ENCODE measurements at regions not wholly inside any gene's neighbourhood (a gene's known extent, or its start where the extent isn't known, plus 50 kb on each side); places are given as distances from the start of the nearest gene placed in this dataset.
A peak's percentile ranks its signal among the peaks of the same experiment; 100 is the strongest.

DNA sequence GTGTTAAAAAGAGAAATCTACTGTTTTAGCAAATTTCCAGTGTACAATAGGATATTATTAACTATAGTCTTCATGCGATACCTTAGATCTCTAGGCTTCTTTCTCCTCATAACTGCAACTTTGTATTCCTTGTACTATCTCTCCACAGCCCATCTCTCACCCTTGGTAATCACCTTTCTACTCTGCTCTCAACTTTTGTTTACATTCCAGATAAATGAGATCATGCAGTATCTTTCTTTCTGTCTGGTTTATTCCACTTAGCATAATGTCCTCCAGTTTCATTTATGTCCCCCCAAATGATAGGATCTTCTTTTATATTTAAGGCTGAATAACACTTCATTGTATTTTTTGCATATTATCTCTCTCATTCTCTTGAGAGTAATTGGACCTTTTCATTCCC is 165.5 kb downstream of the HS3ST1 start:
- ChIA-PET CTCF (ENCODE audit: partially characterized antibody) (no interaction called here), POLR2A (ENCODE audit: partially characterized antibody) (no interaction called here)
- Histone ChIP-seq H2BK15ac (ENCODE audit: low read length) (no peak overlapping the region), H4K20me1 (replicated peaks in 1 of 2; ENCODE audit: control insufficient read depth in 1 of 2, insufficient read depth in 2 of 2, low read length in 2 of 2) (no peaks in the 10 kb centered on the region), H3K9me3 (ENCODE audit: insufficient read depth in 2 of 2, low read depth in 1 of 2, low read length in 1 of 2) (no peaks in the 10 kb centered on the region), H2BK5ac (ENCODE audit: low read depth, low read length) (no peak overlapping the region), H3K9ac (replicated peaks in 1 of 4; ENCODE audit: extremely low read depth in 1 of 4, low read depth in 3 of 4, low read length in 3 of 4) (no peak overlapping the region), H3K27me3 (replicated peaks in 1 of 4; ENCODE audit: control insufficient read depth in 3 of 4, extremely low read depth in 1 of 4, insufficient read depth in 3 of 4, low read length in 3 of 4) (no peaks in the 10 kb centered on the region), H3K23me2 (ENCODE audit: low read depth, low read length) (no peaks in the 10 kb centered on the region; the same call in 1 of the 2 replicates), H3K79me1 (ENCODE audit: low read depth, low read length) (no peaks in the 10 kb centered on the region), H4K5ac (ENCODE audit: insufficient read length, low read depth, low read length) (no peak overlapping the region), H3K79me2 (ENCODE audit: control insufficient read depth in 1 of 2, insufficient read depth in 2 of 2, low read length in 2 of 2) (no peaks in the 10 kb centered on the region), H3K18ac (ENCODE audit: extremely low read depth, low read length) (no peak overlapping the region), H3K56ac (replicated peaks; ENCODE audit: insufficient read length, low read depth, low read length) (no peak overlapping the region), H4K8ac (ENCODE audit: extremely low read depth, insufficient read depth, low read length) (no peak overlapping the region), H2BK12ac (ENCODE audit: low read depth, low read length) (no peak overlapping the region), H3K4me1 (replicated peaks in 1 of 4; ENCODE audit: control insufficient read depth in 3 of 4, insufficient read depth in 4 of 4, low read length in 3 of 4) (peaks cover 0 to 5% (median 0%) of the 10 kb centered on the region in 4 experiments; a peak in 1 of 7 replicates), H3K36me3 (ENCODE audit: control insufficient read depth in 2 of 4, insufficient read depth in 4 of 4, low read length in 3 of 4) (no peaks in the 10 kb centered on the region), H3K4ac (replicated peaks; ENCODE audit: insufficient read length, low read depth, low read length) (no peak overlapping the region), H3K4me2 (ENCODE audit: insufficient read depth in 1 of 2, low read depth in 2 of 2, low read length in 2 of 2) (peak overlapping the region in 1 of 2 experiments; percentile 4; a peak in 1 of 4 replicates), H3K23ac (ENCODE audit: insufficient read length) (no peak overlapping the region), H4K91ac (replicated peaks; ENCODE audit: insufficient read length, low read length) (no peak overlapping the region), H2BK20ac (ENCODE audit: low read length) (no peak overlapping the region), H3K14ac (ENCODE audit: insufficient read length) (no peak overlapping the region), H2AK5ac (ENCODE audit: low read depth, low read length) (no peak overlapping the region), H3K27ac (ENCODE audit: low read depth, low read length) (no peak overlapping the region), H3K4me3 (ENCODE audit: extremely low read depth in 1 of 4, insufficient read depth in 2 of 4, low read depth in 3 of 4, low read length in 4 of 4) (no peak overlapping the region), H2BK120ac (replicated peaks; ENCODE audit: low read depth, low read length) (no peak overlapping the region), H2AFZ (ENCODE audit: low read length) (no peak overlapping the region)
- TF ChIP-seq KDM4A (IDR thresholded peaks at IDR 0.05; ENCODE audit: low read depth, low read length, severe bottlenecking) (no peak), FOSL1 (IDR thresholded peaks at IDR 0.05; ENCODE audit: insufficient read depth, low read depth, low read length) (no peak), SIN3A (conservative IDR thresholded peaks at IDR 0.05 in 1 of 2, IDR thresholded peaks at IDR 0.05 in 1 of 2; ENCODE audit: low read depth in 1 of 2, low read length in 2 of 2) (no peak), POLR2AphosphoS5 (IDR thresholded peaks at IDR 0.05; ENCODE audit: low read depth, low read length) (no peak), JUND (IDR thresholded peaks at IDR 0.05; ENCODE audit: low read length) (peak; percentile 74), ASH2L (IDR thresholded peaks at IDR 0.05; ENCODE audit: low read length) (no peak)
- 85% methylated on average over 1 of the region's 1 CpG; no CpG with 5 or more reads in 1 of the 2 experiments for WGBS, 2 experiments (ENCODE audit: extremely low coverage in 1 of 2, insufficient coverage in 1 of 2, insufficient read length in 1 of 2, insufficient replicate concordance in 2 of 2, low coverage in 1 of 2, low lambda C conversion rate in 2 of 2, missing lambda C conversion rate in 1 of 2)
- no peak for FAIRE-seq
- no peak for DNase-seq (ENCODE audit: low read depth in 1 of 2, low spot score in 2 of 2)

All from H1 (cell line).